ENCODE measurements at regions not wholly inside any gene's neighbourhood (a gene's known extent, or its start where the extent isn't known, plus 50 kb on each side); places are given as distances from the start of the nearest gene placed in this dataset.

- no peak for DNase-seq (ENCODE audit: extremely low spot score in 2 of 2)
- Histone ChIP-seq H3K36me3 (no peaks in the 10 kb centered on the region), H3K27ac (no peak overlapping the region), H3K27me3 (no peaks in the 10 kb centered on the region), H3K4me1 (no peaks in the 10 kb centered on the region), H3K9me3 (no peaks in the 10 kb centered on the region), H3K4me3 (no peak overlapping the region)
- TF ChIP-seq CTCF (IDR thresholded peaks at IDR 0.05) = no peak
- TF ChIP-seq POLR2A (IDR thresholded peaks at IDR 0.05) = no peak
- no peak for TF ChIP-seq POLR2AphosphoS5 (IDR thresholded peaks at IDR 0.05; ENCODE audit: insufficient read depth in 1 of 2, low read depth in 1 of 2)
- intact Hi-C loops (cut with DNase I) = no loop called here
Observed at GRCh38 chr4:83781434-83781833, 245.5 kb downstream of the GPAT3 start.

GRCh38 chr4:83780053-83780733, 244.3 kb downstream of the GPAT3 start:
- no peak for TF ChIP-seq POLR2A (IDR thresholded peaks at IDR 0.05)
- no peak for TF ChIP-seq POLR2AphosphoS5 (IDR thresholded peaks at IDR 0.05; ENCODE audit: insufficient read depth in 1 of 2, low read depth in 1 of 2)
- TF ChIP-seq CTCF (IDR thresholded peaks at IDR 0.05) = no peak
- no peaks in the 10 kb centered on the region for H3K9me3 ChIP-seq
- no peak overlapping the region for H3K27ac ChIP-seq
- H3K36me3 ChIP-seq = no peaks in the 10 kb centered on the region
- H3K4me3 ChIP-seq = no peak overlapping the region
- intact Hi-C loops (cut with DNase I) = no loop called here
- DNase-seq (ENCODE audit: extremely low spot score in 2 of 2) = no peak
- no peaks in the 10 kb centered on the region for H3K27me3 ChIP-seq
- no peaks in the 10 kb centered on the region for H3K4me1 ChIP-seq

- no peaks in the 10 kb centered on the region for H3K9me3 ChIP-seq
- H3K27me3 ChIP-seq = no peaks in the 10 kb centered on the region
- no peak overlapping the region for H3K4me3 ChIP-seq
- no peak overlapping the region for H3K27ac ChIP-seq
- no peaks in the 10 kb centered on the region for H3K36me3 ChIP-seq
- DNase-seq (ENCODE audit: extremely low spot score in 2 of 2) = no peak
- no peaks in the 10 kb centered on the region for H3K4me1 ChIP-seq
- intact Hi-C loops (cut with DNase I) = no loop called here
- no peak for TF ChIP-seq POLR2A (IDR thresholded peaks at IDR 0.05)
- TF ChIP-seq CTCF (IDR thresholded peaks at IDR 0.05) = no peak
- no peak for TF ChIP-seq POLR2AphosphoS5 (IDR thresholded peaks at IDR 0.05; ENCODE audit: insufficient read depth in 1 of 2, low read depth in 1 of 2)
Observed at GRCh38 chr4:83779103-83780052, 243.5 kb downstream of the GPAT3 start.

- no peaks in the 10 kb centered on the region for H3K36me3 ChIP-seq
- no peak for DNase-seq (ENCODE audit: extremely low spot score in 2 of 2)
- intact Hi-C loops (cut with DNase I) = no loop called here
- no peaks in the 10 kb centered on the region for H3K4me1 ChIP-seq
- TF ChIP-seq POLR2A (IDR thresholded peaks at IDR 0.05) (no peak), CTCF (IDR thresholded peaks at IDR 0.05) (no peak), POLR2AphosphoS5 (IDR thresholded peaks at IDR 0.05; ENCODE audit: insufficient read depth in 1 of 2, low read depth in 1 of 2) (no peak)
- H3K27me3 ChIP-seq = no peaks in the 10 kb centered on the region
- no peak overlapping the region for H3K27ac ChIP-seq
- H3K4me3 ChIP-seq = no peak overlapping the region
- H3K9me3 ChIP-seq = no peaks in the 10 kb centered on the region
Observed at GRCh38 chr4:83772685-83773084, 236.8 kb downstream of the GPAT3 start.

All from vagina (tissue), 2 donors.